ENCODE measurements at regions not wholly inside any gene's neighbourhood (a gene's known extent, or its start where the extent isn't known, plus 50 kb on each side); places are given as distances from the start of the nearest gene placed in this dataset.

DNA sequence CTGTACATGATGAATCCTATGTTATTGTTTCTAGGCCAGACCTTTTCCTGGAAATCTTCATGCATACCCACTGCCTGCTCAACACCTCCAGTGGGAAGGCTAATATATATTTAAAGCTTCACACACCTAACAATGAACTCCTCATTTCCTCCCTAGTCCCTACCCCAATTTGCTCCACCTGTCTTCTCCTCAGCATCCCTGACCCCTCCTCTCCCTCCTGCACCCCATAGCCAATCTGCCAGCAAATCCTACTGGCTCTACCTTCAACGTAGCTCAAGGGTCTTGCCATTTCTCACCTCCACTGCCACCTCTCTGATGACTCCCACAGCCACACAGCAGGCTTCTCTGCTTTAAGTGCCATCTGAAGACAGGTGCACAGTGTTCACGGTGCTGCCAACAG, 215.6 kb upstream of the WSB1 start:
- no peak for DNase-seq (ENCODE audit: low read depth)
- TF ChIP-seq, protein P1, sequence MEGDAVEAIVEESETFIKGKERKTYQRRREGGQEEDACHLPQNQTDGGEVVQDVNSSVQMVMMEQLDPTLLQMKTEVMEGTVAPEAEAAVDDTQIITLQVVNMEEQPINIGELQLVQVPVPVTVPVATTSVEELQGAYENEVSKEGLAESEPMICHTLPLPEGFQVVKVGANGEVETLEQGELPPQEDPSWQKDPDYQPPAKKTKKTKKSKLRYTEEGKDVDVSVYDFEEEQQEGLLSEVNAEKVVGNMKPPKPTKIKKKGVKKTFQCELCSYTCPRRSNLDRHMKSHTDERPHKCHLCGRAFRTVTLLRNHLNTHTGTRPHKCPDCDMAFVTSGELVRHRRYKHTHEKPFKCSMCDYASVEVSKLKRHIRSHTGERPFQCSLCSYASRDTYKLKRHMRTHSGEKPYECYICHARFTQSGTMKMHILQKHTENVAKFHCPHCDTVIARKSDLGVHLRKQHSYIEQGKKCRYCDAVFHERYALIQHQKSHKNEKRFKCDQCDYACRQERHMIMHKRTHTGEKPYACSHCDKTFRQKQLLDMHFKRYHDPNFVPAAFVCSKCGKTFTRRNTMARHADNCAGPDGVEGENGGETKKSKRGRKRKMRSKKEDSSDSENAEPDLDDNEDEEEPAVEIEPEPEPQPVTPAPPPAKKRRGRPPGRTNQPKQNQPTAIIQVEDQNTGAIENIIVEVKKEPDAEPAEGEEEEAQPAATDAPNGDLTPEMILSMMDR (IDR thresholded peaks at IDR 0.05; ENCODE audit: insufficient read depth, low read length, severe bottlenecking), result no peak
- no peaks in the 10 kb centered on the region for H3K27me3 ChIP-seq (ENCODE audit: control insufficient read depth, insufficient read depth, low read length)
- H3K4me3 ChIP-seq (ENCODE audit: low read depth, low read length), result no peak overlapping the region
- H3K36me3 ChIP-seq (ENCODE audit: control insufficient read depth, insufficient read depth, low read length), result no peaks in the 10 kb centered on the region
- FAIRE-seq, result no peak

DNA sequence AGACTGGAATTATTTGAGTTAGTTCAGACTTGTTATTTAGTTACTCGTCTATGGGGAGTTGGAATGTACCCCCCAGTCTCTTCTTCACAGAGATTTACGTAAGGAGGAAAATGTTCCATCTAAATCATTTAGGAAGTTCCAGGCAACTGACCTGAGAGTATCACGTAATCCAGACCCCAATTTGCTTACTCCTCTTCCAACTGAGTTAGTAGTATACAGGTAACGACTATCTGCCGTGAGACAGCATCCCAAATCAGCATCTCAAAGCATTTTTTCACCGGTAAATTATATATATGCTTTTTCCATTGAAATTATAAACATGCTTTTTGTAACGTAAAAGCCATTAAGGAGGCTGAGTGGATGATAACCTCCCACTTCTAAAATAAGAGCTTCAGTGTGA, 214.3 kb upstream of the WSB1 start:
- TF ChIP-seq, protein P1 (IDR thresholded peaks at IDR 0.05; ENCODE audit: insufficient read depth, low read length, severe bottlenecking), result no peak
- Histone ChIP-seq H3K27me3 (ENCODE audit: control insufficient read depth, insufficient read depth, low read length) (no peaks in the 10 kb centered on the region), H3K36me3 (ENCODE audit: control insufficient read depth, insufficient read depth, low read length) (no peaks in the 10 kb centered on the region), H3K4me3 (ENCODE audit: low read depth, low read length) (no peak overlapping the region)
- FAIRE-seq (no peak), DNase-seq (ENCODE audit: low read depth) (no peak)

DNA sequence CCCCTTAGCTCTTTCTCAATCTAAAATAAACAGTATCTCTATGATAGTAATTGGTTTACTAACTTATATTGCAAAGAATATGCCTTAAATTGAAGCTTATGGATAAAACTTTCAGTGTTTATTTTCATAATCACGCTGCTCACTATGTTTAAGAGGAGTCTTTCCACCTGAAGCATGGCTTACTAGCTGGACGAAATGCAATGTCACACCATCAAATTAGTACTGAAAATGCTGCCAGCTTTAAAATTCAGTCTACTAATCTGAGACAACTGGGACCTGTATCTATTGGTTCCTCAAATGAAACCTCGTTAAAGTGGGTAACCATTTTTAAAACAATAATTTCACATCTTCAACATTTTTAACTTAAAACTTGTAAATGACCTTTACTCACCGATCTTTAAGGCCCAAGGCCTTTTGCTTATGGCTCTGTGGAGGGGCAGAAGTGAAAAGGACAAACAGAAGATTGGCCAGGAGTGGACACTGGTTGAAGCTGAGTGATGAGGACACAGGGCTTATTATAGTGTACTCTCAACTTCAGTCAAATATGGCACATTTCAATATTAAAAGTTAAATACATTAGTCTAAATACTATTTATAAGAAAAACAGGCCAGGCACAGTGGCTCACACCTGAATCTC, 212.8 kb upstream of the WSB1 start:
- Histone ChIP-seq H3K4me3 (ENCODE audit: low read depth, low read length) (no peak overlapping the region), H3K36me3 (ENCODE audit: control insufficient read depth, insufficient read depth, low read length) (no peaks in the 10 kb centered on the region), H3K27me3 (ENCODE audit: control insufficient read depth, insufficient read depth, low read length) (no peaks in the 10 kb centered on the region)
- TF ChIP-seq, protein P1 (IDR thresholded peaks at IDR 0.05; ENCODE audit: insufficient read depth, low read length, severe bottlenecking), result no peak
- FAIRE-seq (no peak), DNase-seq (ENCODE audit: low read depth) (no peak)

DNA sequence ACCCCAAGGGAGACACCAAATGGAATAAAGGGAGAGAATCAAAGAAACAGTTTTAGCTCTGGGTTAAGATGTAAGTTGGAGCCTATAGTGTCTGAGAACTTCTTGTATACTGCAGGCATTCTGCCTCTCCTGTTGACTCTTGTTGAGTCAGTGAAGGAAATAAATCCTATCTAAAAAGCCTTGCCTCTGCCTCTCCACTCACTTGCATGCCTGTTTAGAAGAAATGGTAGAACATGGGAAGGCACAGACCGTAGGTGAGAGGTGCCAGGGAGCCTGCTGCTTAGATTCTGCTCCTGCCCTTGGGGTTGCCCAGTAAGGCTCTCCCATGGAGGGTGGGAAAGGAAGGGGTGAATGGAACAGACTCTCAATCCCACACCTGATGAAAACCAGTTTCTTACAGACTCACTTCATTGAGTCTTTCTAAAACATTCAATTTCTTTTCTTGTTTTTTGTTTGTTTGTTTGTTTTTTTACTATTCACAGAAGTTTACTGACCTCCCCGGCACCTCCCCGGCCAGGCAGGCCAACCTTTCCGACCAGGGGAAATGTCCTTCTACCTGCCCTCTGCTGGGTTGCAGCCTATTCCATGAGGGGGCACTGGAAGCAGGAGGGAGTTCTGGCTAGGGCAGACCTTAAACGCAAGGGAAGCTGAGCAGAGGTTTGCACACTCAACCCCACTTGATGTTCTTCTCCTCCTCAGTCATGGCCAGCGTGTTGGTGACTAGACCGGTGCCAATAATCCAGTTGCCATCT, 211.7 kb upstream of the WSB1 start:
- no peak for FAIRE-seq
- no peaks in the 10 kb centered on the region for H3K27me3 ChIP-seq (ENCODE audit: control insufficient read depth, insufficient read depth, low read length)
- no peak for DNase-seq (ENCODE audit: low read depth)
- TF ChIP-seq, protein P1 (IDR thresholded peaks at IDR 0.05; ENCODE audit: insufficient read depth, low read length, severe bottlenecking), result no peak
- no peak overlapping the region for H3K4me3 ChIP-seq (ENCODE audit: low read depth, low read length)
- no peaks in the 10 kb centered on the region for H3K36me3 ChIP-seq (ENCODE audit: control insufficient read depth, insufficient read depth, low read length)

DNA sequence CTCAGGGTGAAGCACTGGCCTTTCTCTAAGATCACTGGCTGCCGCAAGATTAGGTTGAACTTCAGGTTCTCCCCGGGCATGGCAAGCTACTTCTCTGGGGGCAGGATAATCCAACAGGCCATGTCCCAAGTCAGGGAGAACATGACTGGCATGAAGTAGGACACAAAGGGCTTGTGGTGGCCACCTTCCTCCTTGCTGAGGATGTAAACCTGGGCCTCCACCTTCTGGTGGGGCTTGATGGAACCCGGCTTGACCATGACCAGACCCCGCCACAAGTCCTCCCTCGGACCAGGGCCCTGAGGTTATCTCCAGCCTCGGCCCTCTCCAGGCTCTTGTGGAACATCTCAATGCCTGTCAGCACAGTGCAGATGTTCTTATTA, 211.1 kb upstream of the WSB1 start:
- no peak for FAIRE-seq
- no peaks in the 10 kb centered on the region for H3K27me3 ChIP-seq (ENCODE audit: control insufficient read depth, insufficient read depth, low read length)
- DNase-seq (ENCODE audit: low read depth), result no peak

More for the DNA sequence above, 211.1 kb upstream of the WSB1 start:
- H3K4me3 ChIP-seq (ENCODE audit: low read depth, low read length), result no peak overlapping the region
- H3K36me3 ChIP-seq (ENCODE audit: control insufficient read depth, insufficient read depth, low read length), result no peaks in the 10 kb centered on the region
- TF ChIP-seq, protein P1 (IDR thresholded peaks at IDR 0.05; ENCODE audit: insufficient read depth, low read length, severe bottlenecking), result no peak

Measured in bronchial epithelial cell (primary cell).